ENCODE measurements at regions not wholly inside any gene's neighbourhood (a gene's known extent, or its start where the extent isn't known, plus 50 kb on each side); places are given as distances from the start of the nearest gene placed in this dataset.

GRCh38 chr5:56735849-56736641 is 79.3 kb upstream of the MAP3K1 start:
- TF ChIP-seq POLR2A (IDR thresholded peaks at IDR 0.05; ENCODE audit: low read length) = no peak
- no peak for TF ChIP-seq GATA1 (IDR thresholded peaks at IDR 0.05; ENCODE audit: low read depth, low read length)

Data from erythroblast (primary cell).